GM12878 (cell line): ENCODE measurements at regions not wholly inside any gene's neighbourhood (a gene's known extent, or its start where the extent isn't known, plus 50 kb on each side); places are given as distances from the start of the nearest gene placed in this dataset.

Experiments used
- ATAC-seq: fragments of 200-7000 bp; cut with Tn5 transposase; 3 replicates; pipeline ENCODE4 v1.9.1; 2020; ENCODE audit warnings: mild to moderate bottlenecking, moderate library complexity
- BruUV-seq: library from RNA; stranded (reverse); fragments of 400-500 nt; replicated peaks from 2 replicates; lab custom pipeline; 2021; lab: Mats Ljungman, UMichigan
- CTCF ChIA-PET: fragments of 300-600 bp; sonication (Branson Sonifier 250); formaldehyde crosslinking; extraction: SDS; loops from one replicate; lab custom pipeline; 2021; ENCODE audit warnings: inconsistent platforms; lab: Yijun Ruan, JAX
- POLR2A ChIA-PET: fragments of 350-600 bp; formaldehyde crosslinking; extraction: SDS; loops from one replicate; lab custom pipeline; 2021; ENCODE audit warnings: inconsistent platforms; lab: Charles Lee
- RAD21 ChIA-PET: fragments of 300-600 bp; sonication (Branson Sonifier 250); formaldehyde crosslinking; loops from one replicate; lab custom pipeline; 2023; ENCODE audit warnings: antibody characterized with exemption; ENCODE audit not compliant: unreplicated experiment; lab: Charles Lee
- SMC1A ChIA-PET: fragments of 300-600 bp; sonication (Branson Sonifier 250); formaldehyde crosslinking; loops from one replicate; lab custom pipeline; 2023; ENCODE audit not compliant: unreplicated experiment, uncharacterized antibody; lab: Charles Lee
- DNase-seq: peaks from one replicate; pipeline ENCODE4 v3.0.0-alpha.2; 2011; ENCODE audit warnings: low read depth, low spot score
- FAIRE-seq: peaks from 3 replicates; lab custom pipeline; 2011; peaks lifted over from hg19 to GRCh38; lab: Jason Lieb, UNC
- H2AFZ ChIP-seq: 2 replicates; pipeline ENCODE4 v1.6.0; 2011; ENCODE audit warnings: low read depth, low read length, control low read depth; ENCODE audit not compliant: control insufficient read depth
- H3K27ac ChIP-seq: 2 replicates; pipeline ENCODE4 v1.5.1; 2011; ENCODE audit warnings: control low read depth; ENCODE audit not compliant: control insufficient read depth, insufficient read depth
- H3K27me3 ChIP-seq, 2 experiments: replicated peaks in 1 of 2; 2 replicates each; pipeline versions ENCODE4 v1.6.0 to v1.6.1; 2011; ENCODE audit warnings: low read length in 1 of 2; ENCODE audit not compliant: control insufficient read depth in 2 of 2, insufficient read depth in 2 of 2
- H3K36me3 ChIP-seq, 2 experiments: 2 replicates each; pipeline ENCODE4 v1.5.1; 2011; ENCODE audit warnings: low read length in 1 of 2; ENCODE audit not compliant: control insufficient read depth in 2 of 2, insufficient read depth in 2 of 2
- H3K4me1 ChIP-seq: 2 replicates; pipeline ENCODE4 v1.6.1; 2011; ENCODE audit warnings: mild to moderate bottlenecking, low read length, moderate library complexity, mixed read lengths; ENCODE audit not compliant: control insufficient read depth, insufficient read depth
- H3K4me2 ChIP-seq: 2 replicates; pipeline ENCODE4 v1.6.0; 2011; ENCODE audit warnings: control low read depth; ENCODE audit not compliant: control insufficient read depth, insufficient read depth
- H3K4me3 ChIP-seq: fragments of 200-600 bp; sonication (generic); 2 replicates; pipeline ENCODE4 v1.5.1; 2016
- H3K79me2 ChIP-seq: 2 replicates; pipeline ENCODE4 v1.6.0; 2011; ENCODE audit warnings: low read length; ENCODE audit not compliant: control insufficient read depth, insufficient read depth
- H3K9ac ChIP-seq: 2 replicates; pipeline ENCODE4 v1.8.0; 2011; ENCODE audit warnings: low read length, control low read depth, mixed read lengths; ENCODE audit not compliant: control insufficient read depth, insufficient read depth
- H3K9me3 ChIP-seq: replicated peaks from 3 replicates; pipeline ENCODE4 v1.5.1; 2011; ENCODE audit warnings: mild to moderate bottlenecking, low read length; ENCODE audit not compliant: control insufficient read depth, insufficient read depth
- H4K20me1 ChIP-seq: 2 replicates; pipeline ENCODE4 v1.6.0; 2011; ENCODE audit not compliant: control insufficient read depth, insufficient read depth
- CBFB ChIP-seq: IDR thresholded peaks from 2 replicates; pipeline ENCODE4 v1.6.1; 2016; ENCODE audit warnings: antibody characterized with exemption, low read depth
- DPF2 ChIP-seq: fragments of 450-650 bp; IDR thresholded peaks from 2 replicates; pipeline ENCODE4 v1.6.1; 2017; ENCODE audit warnings: mild to moderate bottlenecking
- EED ChIP-seq: sonication (generic); IDR thresholded peaks from 2 replicates; pipeline ENCODE4 v1.6.1; 2016; ENCODE audit warnings: antibody characterized with exemption, low read depth
- HDAC6 ChIP-seq: fragments of 200-600 bp; sonication (generic); IDR thresholded peaks from one replicate; pipeline ENCODE4 v1.8.0; 2017; ENCODE audit warnings: antibody characterized with exemption; ENCODE audit not compliant: unreplicated experiment
- IKZF1 ChIP-seq: fragments of 450-650 bp; conservative IDR thresholded peaks from 2 replicates; pipeline ENCODE4 v1.6.1; 2017; ENCODE audit warnings: antibody characterized with exemption, mild to moderate bottlenecking
- KDM1A ChIP-seq: fragments of 200-600 bp; sonication (generic); IDR thresholded peaks from 2 replicates; pipeline ENCODE4 v1.6.1; 2016; ENCODE audit warnings: borderline replicate concordance
- MTA3 ChIP-seq: IDR thresholded peaks from 2 replicates; pipeline ENCODE4 v1.6.1; 2012; ENCODE audit warnings: low read length, inconsistent platforms, borderline replicate concordance
- NFYA ChIP-seq: IDR thresholded peaks from 2 replicates; pipeline ENCODE4 v1.6.1; 2011; ENCODE audit warnings: low read depth, mild to moderate bottlenecking, low read length, improper control_type of control experiment, borderline replicate concordance
- NR2C1 ChIP-seq: fragments of 450-650 bp; IDR thresholded peaks from 2 replicates; pipeline ENCODE4 v1.6.1; 2017; ENCODE audit warnings: antibody characterized with exemption, mild to moderate bottlenecking, moderate library complexity
- PRDM15 ChIP-seq: fragments of 450-650 bp; formaldehyde crosslinking; IDR thresholded peaks from 2 replicates; pipeline ENCODE4 v1.4.0; 2020; ENCODE audit warnings: mild to moderate bottlenecking, moderate library complexity
- TAF1 ChIP-seq: IDR thresholded peaks from 2 replicates; pipeline ENCODE4 v1.6.1; 2011; ENCODE audit warnings: mild to moderate bottlenecking, low read depth, low read length, borderline replicate concordance
- TARDBP ChIP-seq: IDR thresholded peaks from 2 replicates; pipeline ENCODE4 v1.6.1; 2016; ENCODE audit warnings: borderline replicate concordance
- TBL1XR1 ChIP-seq: IDR thresholded peaks from 2 replicates; pipeline ENCODE4 v1.6.1; 2012; ENCODE audit warnings: low read depth, low read length, improper control_type of control experiment
- ZNF207 ChIP-seq: fragments of 450-650 bp; IDR thresholded peaks from 2 replicates; pipeline ENCODE4 v1.6.1; 2014; ENCODE audit warnings: antibody characterized with exemption, mild to moderate bottlenecking, borderline replicate concordance
- ZNF622 ChIP-seq: fragments of 450-650 bp; IDR thresholded peaks from 2 replicates; pipeline ENCODE4 v1.6.1; 2017; ENCODE audit warnings: mild to moderate bottlenecking, inconsistent platforms
- WGBS: methylation state at CpG from one replicate; pipeline ENCODE4 v1.1.6; 2016; ENCODE audit warnings: low lambda C conversion rate; ENCODE audit not compliant: insufficient replicate concordance, insufficient coverage; ENCODE audit errors: missing lambda C conversion rate; 5-methylcytosine and 5-hydroxymethylcytosine counted together
- in situ Hi-C: fragments of 300-500 bp; cut with MboI; formaldehyde crosslinking; loops from 9 replicates; pipeline ENCODE4 v1.14.3; 2018; ENCODE audit warnings: mixed read lengths
- intact Hi-C: fragments of 100-400 bp; cut with micrococcal nuclease; formaldehyde crosslinking; loops from one replicate; pipeline ENCODE4 v1.14.2; 2022; ENCODE audit not compliant: unreplicated experiment
- TF ChIP-seq, protein P1 (sequence below): IDR thresholded peaks from 2 replicates; pipeline ENCODE4 v1.6.1; 2012; ENCODE audit warnings: improper control_type of control experiment, low read depth, low read length; ENCODE audit not compliant: insufficient replicate concordance

DNA sequence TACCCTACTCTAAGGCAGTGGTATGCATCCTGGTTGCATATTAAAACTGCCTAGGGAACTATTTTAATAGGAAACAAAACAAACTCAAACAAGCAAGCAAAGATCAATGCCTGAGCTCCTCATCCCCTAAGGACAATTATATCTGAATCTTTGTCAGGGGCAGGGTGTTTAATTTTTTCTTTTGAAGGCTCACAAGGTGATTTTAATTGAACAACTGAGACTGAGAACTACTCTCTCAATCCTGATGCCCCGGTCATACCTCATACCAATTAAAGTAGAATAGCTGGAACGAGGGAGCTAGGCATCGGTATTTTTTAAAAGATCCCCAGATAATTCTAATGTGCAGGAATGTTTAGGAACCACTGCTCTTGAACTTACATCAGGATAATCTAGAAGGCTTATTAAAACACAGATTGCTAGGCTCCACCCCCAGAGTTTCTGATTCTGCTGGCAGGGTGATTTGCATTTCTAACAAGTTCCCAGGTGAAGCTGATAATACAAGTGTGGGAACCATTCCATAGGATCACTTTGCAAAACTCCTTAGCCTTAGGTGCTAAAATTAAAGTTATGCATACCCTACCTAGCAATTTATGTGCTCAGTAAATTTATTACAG is 416.5 kb downstream of the GUCY1A2 start (continued):
- no peak for TF ChIP-seq TAF1

GRCh38 chr11:106608677-106609076 is 409.6 kb downstream of the GUCY1A2 start:
- in situ Hi-C loops: no loop called here
- no peak for FAIRE-seq

More at GRCh38 chr11:106608677-106609076, 409.6 kb downstream of the GUCY1A2 start:
- WGBS: 30% methylated on average over 3 of the region's 3 CpGs
- SMC1A ChIA-PET: no interaction called here
- Histone ChIP-seq H3K27ac (no peak overlapping the region), H3K4me2 (no peak overlapping the region), H2AFZ (no peak overlapping the region), H3K79me2 (no peaks in the 10 kb centered on the region), H3K9ac (no peak overlapping the region), H3K36me3 (no peaks in the 10 kb centered on the region), H3K4me3 (no peak overlapping the region), H3K4me1 (no peaks in the 10 kb centered on the region), H3K9me3 (no peaks in the 10 kb centered on the region), H3K27me3 (no peaks in the 10 kb centered on the region), H4K20me1 (no peaks in the 10 kb centered on the region)
- POLR2A ChIA-PET: no interaction called here
- ATAC-seq (no peak), DNase-seq (no peak)
- RAD21 ChIA-PET: no interaction called here
- BruUV-seq: no TSS peak
- CTCF ChIA-PET: no interaction called here
- intact Hi-C loops: no loop called here
- TF ChIP-seq TBL1XR1: no peak
- TF ChIP-seq, protein P1, sequence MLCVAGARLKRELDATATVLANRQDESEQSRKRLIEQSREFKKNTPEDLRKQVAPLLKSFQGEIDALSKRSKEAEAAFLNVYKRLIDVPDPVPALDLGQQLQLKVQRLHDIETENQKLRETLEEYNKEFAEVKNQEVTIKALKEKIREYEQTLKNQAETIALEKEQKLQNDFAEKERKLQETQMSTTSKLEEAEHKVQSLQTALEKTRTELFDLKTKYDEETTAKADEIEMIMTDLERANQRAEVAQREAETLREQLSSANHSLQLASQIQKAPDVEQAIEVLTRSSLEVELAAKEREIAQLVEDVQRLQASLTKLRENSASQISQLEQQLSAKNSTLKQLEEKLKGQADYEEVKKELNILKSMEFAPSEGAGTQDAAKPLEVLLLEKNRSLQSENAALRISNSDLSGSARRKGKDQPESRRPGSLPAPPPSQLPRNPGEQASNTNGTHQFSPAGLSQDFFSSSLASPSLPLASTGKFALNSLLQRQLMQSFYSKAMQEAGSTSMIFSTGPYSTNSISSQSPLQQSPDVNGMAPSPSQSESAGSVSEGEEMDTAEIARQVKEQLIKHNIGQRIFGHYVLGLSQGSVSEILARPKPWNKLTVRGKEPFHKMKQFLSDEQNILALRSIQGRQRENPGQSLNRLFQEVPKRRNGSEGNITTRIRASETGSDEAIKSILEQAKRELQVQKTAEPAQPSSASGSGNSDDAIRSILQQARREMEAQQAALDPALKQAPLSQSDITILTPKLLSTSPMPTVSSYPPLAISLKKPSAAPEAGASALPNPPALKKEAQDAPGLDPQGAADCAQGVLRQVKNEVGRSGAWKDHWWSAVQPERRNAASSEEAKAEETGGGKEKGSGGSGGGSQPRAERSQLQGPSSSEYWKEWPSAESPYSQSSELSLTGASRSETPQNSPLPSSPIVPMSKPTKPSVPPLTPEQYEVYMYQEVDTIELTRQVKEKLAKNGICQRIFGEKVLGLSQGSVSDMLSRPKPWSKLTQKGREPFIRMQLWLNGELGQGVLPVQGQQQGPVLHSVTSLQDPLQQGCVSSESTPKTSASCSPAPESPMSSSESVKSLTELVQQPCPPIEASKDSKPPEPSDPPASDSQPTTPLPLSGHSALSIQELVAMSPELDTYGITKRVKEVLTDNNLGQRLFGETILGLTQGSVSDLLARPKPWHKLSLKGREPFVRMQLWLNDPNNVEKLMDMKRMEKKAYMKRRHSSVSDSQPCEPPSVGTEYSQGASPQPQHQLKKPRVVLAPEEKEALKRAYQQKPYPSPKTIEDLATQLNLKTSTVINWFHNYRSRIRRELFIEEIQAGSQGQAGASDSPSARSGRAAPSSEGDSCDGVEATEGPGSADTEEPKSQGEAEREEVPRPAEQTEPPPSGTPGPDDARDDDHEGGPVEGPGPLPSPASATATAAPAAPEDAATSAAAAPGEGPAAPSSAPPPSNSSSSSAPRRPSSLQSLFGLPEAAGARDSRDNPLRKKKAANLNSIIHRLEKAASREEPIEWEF: no peak
- TF ChIP-seq ZNF207: no peak
- TF ChIP-seq NFYA: no peak
- no peak for TF ChIP-seq EED
- no peak for TF ChIP-seq TARDBP
- no peak for TF ChIP-seq PRDM15 (CRISPR knock-in tag)
- TF ChIP-seq NR2C1: no peak
- no peak for TF ChIP-seq DPF2
- TF ChIP-seq ZNF622: no peak
- no peak for TF ChIP-seq IKZF1
- TF ChIP-seq KDM1A: no peak
- TF ChIP-seq MTA3: no peak
- no peak for TF ChIP-seq CBFB
- TF ChIP-seq HDAC6: no peak
